ENCODE measurements at regions not wholly inside any gene's neighbourhood (a gene's known extent, or its start where the extent isn't known, plus 50 kb on each side); places are given as distances from the start of the nearest gene placed in this dataset.
"Not testable (repeated sequence)": the region's sequence is repeated elsewhere in the genome, so short reads cannot be mapped to it uniquely, and the experiment has no call there.

DNA sequence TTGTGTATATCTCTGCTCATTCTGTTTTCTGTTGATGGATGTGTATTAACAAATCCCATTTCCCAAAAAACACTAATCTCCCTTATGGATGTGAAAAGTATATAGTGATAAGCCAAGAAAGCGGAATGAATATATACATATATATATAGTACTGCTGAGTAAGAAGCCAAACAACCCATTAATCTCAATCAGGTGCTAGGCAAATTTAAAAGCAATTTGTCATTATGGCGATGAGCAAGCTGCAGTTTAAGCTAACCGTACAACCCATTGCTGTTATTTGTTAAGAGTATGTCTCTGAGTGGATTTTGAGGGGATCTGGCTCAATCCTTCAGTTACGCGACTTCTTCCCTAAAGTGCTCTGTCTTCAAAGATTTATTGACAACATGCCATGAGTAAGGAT, 640.4 kb upstream of the ARRDC3 start:
- no peak for DNase-seq
- Histone ChIP-seq H3K4me1 (ENCODE audit: low read depth) (no peaks in the 10 kb centered on the region), H3K9me3 (no peaks in the 10 kb centered on the region), H3K4me3 (no peak overlapping the region), H3K36me3 (ENCODE audit: low read depth) (no peaks in the 10 kb centered on the region)
- ATAC-seq, result no peak
- TF ChIP-seq, protein P1, sequence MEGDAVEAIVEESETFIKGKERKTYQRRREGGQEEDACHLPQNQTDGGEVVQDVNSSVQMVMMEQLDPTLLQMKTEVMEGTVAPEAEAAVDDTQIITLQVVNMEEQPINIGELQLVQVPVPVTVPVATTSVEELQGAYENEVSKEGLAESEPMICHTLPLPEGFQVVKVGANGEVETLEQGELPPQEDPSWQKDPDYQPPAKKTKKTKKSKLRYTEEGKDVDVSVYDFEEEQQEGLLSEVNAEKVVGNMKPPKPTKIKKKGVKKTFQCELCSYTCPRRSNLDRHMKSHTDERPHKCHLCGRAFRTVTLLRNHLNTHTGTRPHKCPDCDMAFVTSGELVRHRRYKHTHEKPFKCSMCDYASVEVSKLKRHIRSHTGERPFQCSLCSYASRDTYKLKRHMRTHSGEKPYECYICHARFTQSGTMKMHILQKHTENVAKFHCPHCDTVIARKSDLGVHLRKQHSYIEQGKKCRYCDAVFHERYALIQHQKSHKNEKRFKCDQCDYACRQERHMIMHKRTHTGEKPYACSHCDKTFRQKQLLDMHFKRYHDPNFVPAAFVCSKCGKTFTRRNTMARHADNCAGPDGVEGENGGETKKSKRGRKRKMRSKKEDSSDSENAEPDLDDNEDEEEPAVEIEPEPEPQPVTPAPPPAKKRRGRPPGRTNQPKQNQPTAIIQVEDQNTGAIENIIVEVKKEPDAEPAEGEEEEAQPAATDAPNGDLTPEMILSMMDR (IDR thresholded peaks at IDR 0.05), result no peak
- intact Hi-C loops (cut with DNase I, micrococcal nuclease), result no loop called here

GRCh38 chr5:92023141-92023471, 640.0 kb upstream of the ARRDC3 start:
- H3K4me3 ChIP-seq, result no peak overlapping the region
- TF ChIP-seq, protein P1 (IDR thresholded peaks at IDR 0.05), result no peak
- no peak for ATAC-seq
- intact Hi-C loops (cut with DNase I, micrococcal nuclease), result no loop called here
- H3K36me3 ChIP-seq (ENCODE audit: low read depth), result no peaks in the 10 kb centered on the region
- no peak for DNase-seq
- H3K4me1 ChIP-seq (ENCODE audit: low read depth), result no peaks in the 10 kb centered on the region
- H3K9me3 ChIP-seq, result no peaks in the 10 kb centered on the region

DNA sequence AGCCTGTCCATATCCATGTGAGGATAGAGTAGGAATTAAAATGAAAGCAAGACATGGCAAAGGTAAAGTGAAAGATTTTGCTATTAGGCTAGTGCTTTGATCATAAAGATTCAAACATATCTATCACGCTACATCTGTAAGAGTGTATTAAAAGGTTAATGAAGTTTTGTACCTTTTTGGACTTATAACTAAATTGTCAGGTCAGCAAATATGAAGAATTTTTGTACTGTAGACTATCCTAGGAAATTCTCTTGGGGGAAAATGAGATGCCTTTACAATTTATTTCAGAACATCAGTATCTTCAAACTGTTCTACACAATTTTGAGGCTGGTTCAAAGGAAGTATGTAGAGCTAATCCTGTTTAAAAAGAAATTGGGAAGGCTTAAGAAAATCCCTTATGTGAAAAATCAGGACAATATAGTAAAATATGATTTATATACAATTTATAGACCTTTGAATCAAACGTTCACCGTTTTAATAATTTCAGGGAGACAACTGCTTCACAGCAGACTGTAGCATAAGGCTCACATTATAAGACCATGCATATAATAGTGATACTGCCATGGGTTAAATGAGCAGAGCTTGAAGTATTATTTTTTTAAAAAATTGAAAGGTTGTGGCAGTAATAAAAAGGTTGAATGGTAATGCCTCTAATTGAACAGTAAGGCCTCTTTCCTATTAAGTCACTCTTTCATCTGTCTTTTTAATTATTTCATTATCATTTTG, 639.5 kb upstream of the ARRDC3 start:
- TF ChIP-seq, protein P1 (IDR thresholded peaks at IDR 0.05), result no peak
- Histone ChIP-seq H3K36me3 (ENCODE audit: low read depth) (no peaks in the 10 kb centered on the region), H3K4me3 (no peak overlapping the region), H3K9me3 (no peaks in the 10 kb centered on the region), H3K4me1 (ENCODE audit: low read depth) (no peaks in the 10 kb centered on the region)
- intact Hi-C loops (cut with DNase I, micrococcal nuclease), result no loop called here
- no peak for ATAC-seq
- no peak for DNase-seq

DNA sequence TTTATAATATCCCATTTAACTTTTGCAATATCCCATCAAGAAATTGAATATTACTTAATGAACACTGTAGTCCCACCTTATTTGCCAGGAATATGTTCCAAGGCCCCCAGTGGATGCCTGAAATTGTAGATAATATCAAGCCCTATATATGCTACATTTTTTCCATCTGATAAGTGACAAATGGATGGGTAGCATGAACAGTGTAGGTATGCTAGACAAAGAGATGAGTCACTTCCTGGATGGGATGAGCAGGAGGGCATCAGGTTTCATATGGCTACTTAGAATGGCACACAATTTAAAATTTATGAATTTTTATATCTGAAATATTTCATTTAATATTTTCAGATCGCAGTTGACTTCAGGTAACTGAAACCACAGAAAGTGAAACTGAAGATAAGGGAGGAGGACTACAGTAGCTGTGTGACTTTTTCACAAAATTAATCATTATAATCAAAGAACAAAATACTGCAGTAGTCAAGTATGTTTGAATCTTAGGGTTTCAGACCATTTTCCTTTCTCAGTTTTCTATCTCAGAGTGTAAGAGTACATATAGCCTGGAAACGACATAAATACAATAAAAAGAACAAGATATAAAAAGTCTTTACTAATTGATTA, 636.4 kb upstream of the ARRDC3 start:
- Histone ChIP-seq H3K4me3 (no peak overlapping the region), H3K36me3 (ENCODE audit: low read depth) (no peaks in the 10 kb centered on the region), H3K4me1 (ENCODE audit: low read depth) (no peaks in the 10 kb centered on the region), H3K9me3 (no peaks in the 10 kb centered on the region)
- TF ChIP-seq, protein P1 (IDR thresholded peaks at IDR 0.05), result no peak
- no peak for DNase-seq
- ATAC-seq, result no peak
- intact Hi-C loops (cut with DNase I, micrococcal nuclease), result no loop called here

GRCh38 chr5:92017776-92018175, 634.7 kb upstream of the ARRDC3 start:
- no peak for DNase-seq
- Histone ChIP-seq H3K4me1 (ENCODE audit: low read depth) (no peaks in the 10 kb centered on the region), H3K9me3 (no peaks in the 10 kb centered on the region), H3K4me3 (no peak overlapping the region), H3K36me3 (ENCODE audit: low read depth) (no peaks in the 10 kb centered on the region)
- intact Hi-C loops (cut with DNase I, micrococcal nuclease), result no loop called here
- ATAC-seq, result peak; percentile 96
- TF ChIP-seq, protein P1 (IDR thresholded peaks at IDR 0.05), result no peak

DNA sequence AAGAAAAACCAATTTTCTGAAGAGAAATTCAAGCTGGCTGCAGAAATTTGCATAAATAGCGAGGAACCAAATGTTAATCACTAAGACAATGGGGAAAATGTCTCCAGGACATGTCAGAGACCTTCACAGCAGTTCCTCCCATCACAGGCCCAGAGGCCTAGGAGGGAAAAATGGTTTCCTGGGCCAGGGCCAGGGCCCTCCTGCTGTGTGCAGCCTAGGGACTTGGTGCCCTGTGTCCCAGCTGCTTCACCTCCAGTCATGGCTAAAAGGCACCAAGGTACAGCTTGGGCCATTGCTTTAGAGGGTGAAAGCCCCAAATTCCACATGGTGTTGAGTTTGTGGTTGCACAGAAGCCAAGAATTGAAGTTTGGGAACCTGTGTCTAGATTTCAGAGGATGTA, 628.7 kb upstream of the ARRDC3 start:
- H3K4me3 ChIP-seq; DNase-seq; intact Hi-C loops (cut with DNase I, micrococcal nuclease); H3K36me3 ChIP-seq (ENCODE audit: low read depth); H3K9me3 ChIP-seq; ATAC-seq; H3K4me1 ChIP-seq (ENCODE audit: low read depth): not testable (repeated sequence)

Measured in mucosa of descending colon (tissue), 3 donors.